ENCODE measurements at regions not wholly inside any gene's neighbourhood (a gene's known extent, or its start where the extent isn't known, plus 50 kb on each side); places are given as distances from the start of the nearest gene placed in this dataset.

- no TSS peak for BruUV-seq (replicated peaks)
- no peak for DNase-seq
- no peaks in the 10 kb centered on the region for H3K4me1 Mint-ChIP-seq (ENCODE audit: low read depth, unreplicated experiment)
- no peaks in the 10 kb centered on the region for H3K9me3 Mint-ChIP-seq (ENCODE audit: low read depth, unreplicated experiment)
- CTCF ChIA-PET, result interaction anchor here (0.6 kb wide), 1 partner anchor 19 kb away, joined by 3 read pairs; no protein-coding TSS in a partner anchor
- H3K27ac Mint-ChIP-seq (ENCODE audit: unreplicated experiment), result no peak overlapping the region
- no peak for TF ChIP-seq CTCF (IDR thresholded peaks at IDR 0.05; ENCODE audit: unreplicated experiment)
- no peaks in the 10 kb centered on the region for H3K36me3 Mint-ChIP-seq (ENCODE audit: insufficient read depth, unreplicated experiment)
- intact Hi-C loops (cut with micrococcal nuclease; ENCODE audit: unreplicated experiment), result no loop called here
- no peak overlapping the region for H3K4me3 Mint-ChIP-seq (ENCODE audit: low read depth, unreplicated experiment)
- H3K27me3 Mint-ChIP-seq (ENCODE audit: unreplicated experiment), result peaks cover 4% of the 10 kb centered on the region
Measured at GRCh38 chr1:115203287-115203686, 114.0 kb upstream of the TSPAN2 start.

- Mint-ChIP-seq H3K4me3 (ENCODE audit: low read depth, unreplicated experiment) (no peak overlapping the region), H3K9me3 (ENCODE audit: low read depth, unreplicated experiment) (no peaks in the 10 kb centered on the region), H3K27me3 (ENCODE audit: unreplicated experiment) (peaks cover 20% of the 10 kb centered on the region), H3K27ac (ENCODE audit: unreplicated experiment) (no peak overlapping the region), H3K4me1 (ENCODE audit: low read depth, unreplicated experiment) (no peaks in the 10 kb centered on the region), H3K36me3 (ENCODE audit: insufficient read depth, unreplicated experiment) (no peaks in the 10 kb centered on the region)
- no peak for DNase-seq
- CTCF ChIA-PET, result no interaction called here
- no peak for TF ChIP-seq CTCF (IDR thresholded peaks at IDR 0.05; ENCODE audit: unreplicated experiment)
- intact Hi-C loops (cut with micrococcal nuclease; ENCODE audit: unreplicated experiment), result no loop called here
- BruUV-seq (replicated peaks), result no TSS peak
Measured at GRCh38 chr1:115201598-115201997, 112.3 kb upstream of the TSPAN2 start.

- intact Hi-C loops (cut with micrococcal nuclease; ENCODE audit: unreplicated experiment), result no loop called here
- BruUV-seq (replicated peaks), result no TSS peak
Measured at GRCh38 chr1:115199416-115200132, 110.3 kb upstream of the TSPAN2 start.

GRCh38 chr1:115198938-115199337, 109.6 kb upstream of the TSPAN2 start:
- intact Hi-C loops (cut with micrococcal nuclease; ENCODE audit: unreplicated experiment), result no loop called here
- CTCF ChIA-PET, result no interaction called here
- Mint-ChIP-seq H3K27me3 (ENCODE audit: unreplicated experiment) (peaks cover 34% of the 10 kb centered on the region), H3K36me3 (ENCODE audit: insufficient read depth, unreplicated experiment) (no peaks in the 10 kb centered on the region), H3K4me1 (ENCODE audit: low read depth, unreplicated experiment) (no peaks in the 10 kb centered on the region), H3K9me3 (ENCODE audit: low read depth, unreplicated experiment) (no peaks in the 10 kb centered on the region), H3K4me3 (ENCODE audit: low read depth, unreplicated experiment) (no peak overlapping the region), H3K27ac (ENCODE audit: unreplicated experiment) (no peak overlapping the region)
- DNase-seq, result no peak
- TF ChIP-seq CTCF (IDR thresholded peaks at IDR 0.05; ENCODE audit: unreplicated experiment), result no peak
- BruUV-seq (replicated peaks), result no TSS peak

More at GRCh38 chr1:115199416-115200132, 110.3 kb upstream of the TSPAN2 start:
- no peak for DNase-seq
- TF ChIP-seq CTCF (IDR thresholded peaks at IDR 0.05; ENCODE audit: unreplicated experiment), result no peak
- Mint-ChIP-seq H3K36me3 (ENCODE audit: insufficient read depth, unreplicated experiment) (no peaks in the 10 kb centered on the region), H3K9me3 (ENCODE audit: low read depth, unreplicated experiment) (no peaks in the 10 kb centered on the region), H3K4me3 (ENCODE audit: low read depth, unreplicated experiment) (no peak overlapping the region), H3K27ac (ENCODE audit: unreplicated experiment) (no peak overlapping the region), H3K27me3 (ENCODE audit: unreplicated experiment) (peaks cover 27% of the 10 kb centered on the region), H3K4me1 (ENCODE audit: low read depth, unreplicated experiment) (no peaks in the 10 kb centered on the region)
- CTCF ChIA-PET, result no interaction called here
